ENCODE measurements at regions not wholly inside any gene's neighbourhood (a gene's known extent, or its start where the extent isn't known, plus 50 kb on each side); places are given as distances from the start of the nearest gene placed in this dataset.
A peak's percentile ranks its signal among the peaks of the same experiment; 100 is the strongest.
"Not testable (repeated sequence)": the region's sequence is repeated elsewhere in the genome, so short reads cannot be mapped to it uniquely, and the experiment has no call there.

DNA sequence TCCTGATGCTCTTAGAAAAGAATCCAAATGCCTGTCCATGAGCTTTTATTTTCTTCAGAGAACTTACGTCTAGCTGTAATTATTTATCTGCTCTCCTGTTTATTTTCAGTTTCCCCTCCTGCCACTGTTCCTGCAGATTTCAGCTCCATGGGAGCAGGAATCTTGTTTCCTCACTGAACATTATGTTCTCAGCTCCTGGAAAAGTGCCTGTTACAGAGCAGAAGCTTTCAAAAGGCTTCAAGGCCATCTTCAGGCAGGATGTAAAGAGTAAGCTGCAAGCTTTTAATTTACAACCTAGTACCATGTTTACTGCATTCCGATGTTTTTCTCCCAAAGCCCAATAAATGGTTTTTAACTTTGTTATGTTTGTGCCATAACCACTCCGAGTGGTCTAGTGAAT is 98.4 kb upstream of the BTG1 start:
- peak; percentile 10 for DNase-seq

- peak; percentile 28 for DNase-seq
These were observed 97.3 kb upstream of the BTG1 start for GRCh38 chr12:92242907-92243306.

GRCh38 chr12:92237762-92238523 is 92.3 kb upstream of the BTG1 start:
- DNase-seq: no peak

DNA sequence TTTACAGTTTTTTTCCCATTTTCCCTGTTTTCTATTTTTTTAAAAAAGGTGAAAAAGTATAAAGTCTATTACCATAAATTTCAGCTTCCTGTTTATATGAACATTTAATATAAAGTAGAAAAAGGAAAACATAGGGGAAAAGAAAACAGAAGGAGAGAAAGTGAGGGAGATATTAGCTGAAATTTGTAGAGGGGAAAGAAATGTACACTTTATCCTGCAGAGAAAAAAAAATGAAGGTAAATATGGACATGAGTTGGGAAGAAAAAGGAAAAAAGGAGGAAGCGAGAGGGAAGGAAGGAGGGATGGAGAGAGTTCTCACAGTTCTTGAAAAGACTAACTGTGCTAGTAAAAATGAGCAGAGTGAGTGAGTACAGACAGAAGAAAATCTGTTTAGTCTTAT is 91.6 kb upstream of the BTG1 start:
- no peak for DNase-seq

- DNase-seq: no peak
These were observed 90.2 kb upstream of the BTG1 start for GRCh38 chr12:92235703-92236472.

- no peak for DNase-seq
These were observed 88.9 kb upstream of the BTG1 start for GRCh38 chr12:92234533-92234932.

DNA sequence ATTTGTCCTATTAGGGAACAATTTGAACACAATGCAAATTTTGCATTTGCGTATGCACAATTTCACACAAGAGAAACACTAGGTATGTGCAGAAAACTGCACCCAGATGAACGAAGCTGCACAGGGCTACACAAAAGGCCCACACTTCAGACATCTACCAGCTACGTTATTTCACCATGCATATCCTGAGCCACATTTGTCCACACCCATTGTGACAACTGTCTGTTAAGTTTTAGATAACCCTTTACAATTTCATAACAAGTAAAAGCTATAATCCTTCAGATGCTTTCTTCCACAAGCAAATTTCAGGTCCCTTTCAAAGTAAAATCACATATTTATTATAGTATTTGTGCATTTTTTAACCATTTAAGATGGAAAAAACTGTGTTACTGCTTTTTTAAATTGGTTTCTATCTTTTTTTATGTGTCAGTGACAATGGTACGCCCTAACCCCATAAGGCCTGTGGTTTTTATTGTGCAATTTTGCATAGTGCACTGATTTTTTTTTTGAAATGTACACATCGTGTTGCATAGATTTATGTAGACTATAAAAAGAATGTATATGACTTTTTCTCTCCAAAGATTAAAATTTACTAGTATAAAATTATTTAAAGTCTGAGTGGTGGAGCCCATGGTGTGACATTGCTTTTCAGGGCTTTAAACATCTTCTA is 87.8 kb upstream of the BTG1 start:
- no peak for DNase-seq

DNA sequence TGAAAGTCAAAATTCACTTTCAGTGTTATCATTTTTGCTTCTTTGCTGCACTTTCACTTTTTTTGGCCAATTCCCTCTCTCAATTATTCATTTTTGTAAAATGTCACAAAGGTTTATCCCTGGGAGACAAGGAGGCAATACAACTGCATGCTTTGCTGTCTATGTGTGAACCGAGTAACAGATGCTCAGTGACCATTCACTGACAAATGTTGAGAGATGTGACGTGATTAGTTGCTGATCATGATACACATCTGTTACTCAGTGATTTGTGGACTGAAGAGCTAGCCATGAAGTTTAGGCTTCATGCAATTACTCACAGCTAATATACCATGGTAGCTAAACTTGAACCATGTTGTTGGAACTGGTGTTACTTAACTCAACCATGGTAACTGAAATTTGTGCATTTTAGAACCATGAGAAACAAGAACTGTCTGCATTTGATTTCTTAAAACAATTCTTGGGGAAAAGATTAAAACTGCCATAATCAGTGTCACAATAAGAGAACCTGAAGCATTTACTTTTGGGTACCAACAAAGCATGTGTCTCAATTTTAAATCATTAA is 86.8 kb upstream of the BTG1 start:
- not testable (repeated sequence) for DNase-seq

DNA sequence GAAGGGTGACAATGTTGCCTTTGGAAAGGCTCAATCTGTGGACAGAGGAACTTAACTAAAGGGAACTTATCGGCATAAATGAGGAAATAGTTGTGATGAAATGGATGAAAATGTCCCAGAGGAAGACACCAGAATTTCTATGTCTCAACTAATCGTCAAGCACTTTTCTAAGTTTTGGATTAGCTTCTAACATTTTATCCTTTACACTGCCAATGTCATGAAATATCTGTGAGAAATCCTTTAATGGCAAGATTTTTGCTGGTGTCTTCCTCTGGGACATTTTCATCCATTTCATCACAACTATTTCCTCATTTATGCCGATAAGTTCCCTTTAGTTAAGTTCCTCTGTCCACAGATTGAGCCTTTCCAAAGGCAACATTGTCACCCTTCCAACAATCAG is 86.3 kb upstream of the BTG1 start:
- not testable (repeated sequence) for DNase-seq

DNA sequence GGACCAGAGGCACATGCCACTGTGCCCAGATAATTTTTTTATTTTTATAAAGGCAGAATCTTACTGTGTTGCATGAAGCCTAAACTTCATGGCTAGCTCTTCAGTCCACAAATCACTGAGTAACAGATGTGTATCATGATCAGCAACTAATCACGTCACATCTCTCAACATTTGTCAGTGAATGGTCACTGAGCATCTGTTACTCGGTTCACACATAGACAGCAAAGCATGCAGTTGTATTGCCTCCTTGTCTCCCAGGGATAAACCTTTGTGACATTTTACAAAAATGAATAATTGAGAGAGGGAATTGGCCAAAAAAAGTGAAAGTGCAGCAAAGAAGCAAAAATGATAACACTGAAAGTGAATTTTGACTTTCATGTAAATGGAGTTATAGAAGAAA is 85.9 kb upstream of the BTG1 start:
- DNase-seq: not testable (repeated sequence)

GRCh38 chr12:92229381-92229780 is 83.7 kb upstream of the BTG1 start:
- no peak for DNase-seq

DNA sequence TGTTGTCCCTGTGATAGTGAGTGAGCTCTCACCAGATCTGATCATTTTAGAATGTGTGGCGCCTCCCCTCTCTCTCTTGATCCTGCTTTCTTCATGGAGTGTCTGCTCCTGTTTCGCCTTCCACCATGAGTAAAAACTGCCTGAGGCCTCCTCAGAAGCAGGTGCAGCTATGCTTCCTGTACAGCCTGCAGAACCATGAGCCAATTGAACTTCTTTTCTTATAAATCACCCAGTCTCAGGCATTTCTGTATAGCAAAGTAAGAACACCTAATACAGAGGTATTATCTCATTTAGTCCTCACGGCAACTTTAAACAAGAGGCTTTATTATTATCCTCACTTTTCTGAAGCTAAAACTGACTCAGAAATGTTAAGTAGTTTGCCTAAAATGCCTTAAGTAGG is 81.3 kb upstream of the BTG1 start:
- no peak for DNase-seq

- peak; percentile 55 for DNase-seq
These were observed 80.5 kb upstream of the BTG1 start for GRCh38 chr12:92226071-92226661.

DNA sequence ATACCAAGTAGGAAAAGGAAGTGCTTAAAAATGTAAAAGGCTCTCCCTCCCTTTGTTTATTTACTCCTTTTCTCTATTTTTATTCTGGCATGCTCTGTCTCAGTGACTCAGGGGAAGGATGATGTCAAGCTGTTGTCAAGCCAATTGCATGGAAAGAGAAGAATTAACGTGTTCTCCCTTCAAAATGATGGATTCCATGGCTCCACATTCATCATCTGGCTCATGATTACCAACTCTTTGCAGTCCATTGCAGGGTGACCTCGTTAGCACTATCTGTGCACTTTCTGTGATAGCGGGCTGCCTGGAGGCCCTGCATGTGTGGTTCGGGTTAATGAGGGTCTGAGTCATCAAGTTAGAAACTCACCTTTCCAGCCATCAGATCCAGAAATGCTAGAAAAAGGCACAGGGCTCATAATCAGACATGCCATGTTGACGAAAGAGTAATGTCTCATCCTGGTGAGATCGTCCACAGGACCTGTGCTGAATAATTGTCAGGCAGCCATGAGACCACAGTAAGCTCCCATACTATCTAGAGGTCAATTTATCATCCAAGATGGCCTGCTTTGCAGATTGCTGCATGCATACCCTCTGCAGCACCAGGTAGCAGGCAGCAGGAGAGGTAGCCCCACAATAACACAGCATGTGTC is 79.2 kb upstream of the BTG1 start:
- DNase-seq: peak; percentile 58

DNA sequence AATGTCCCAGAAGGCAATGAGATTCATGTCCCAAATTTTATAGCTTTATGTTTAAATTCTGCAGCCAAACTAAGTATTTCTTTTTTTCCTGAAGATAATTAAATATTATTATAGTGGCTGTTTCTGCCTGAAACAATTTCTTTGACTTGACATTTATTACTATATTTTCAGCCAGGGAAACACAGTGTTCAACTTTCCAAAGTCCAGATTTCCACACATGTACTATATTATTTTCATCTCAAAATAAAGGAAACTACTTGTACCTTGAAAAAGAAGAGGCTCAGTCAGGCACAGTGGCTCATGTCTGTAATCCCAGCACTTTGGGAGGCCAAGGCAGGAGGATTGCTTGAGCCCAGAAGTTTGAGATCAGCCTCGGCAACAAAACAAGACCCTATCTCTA is 77.8 kb upstream of the BTG1 start:
- no peak for DNase-seq

GRCh38 chr12:92221656-92222315 is 76.1 kb upstream of the BTG1 start:
- DNase-seq: no peak

- DNase-seq: no peak
These were observed 72.9 kb upstream of the BTG1 start for GRCh38 chr12:92218394-92219077.

GRCh38 chr12:92216092-92216491 is 70.4 kb upstream of the BTG1 start:
- DNase-seq: no peak

DNA sequence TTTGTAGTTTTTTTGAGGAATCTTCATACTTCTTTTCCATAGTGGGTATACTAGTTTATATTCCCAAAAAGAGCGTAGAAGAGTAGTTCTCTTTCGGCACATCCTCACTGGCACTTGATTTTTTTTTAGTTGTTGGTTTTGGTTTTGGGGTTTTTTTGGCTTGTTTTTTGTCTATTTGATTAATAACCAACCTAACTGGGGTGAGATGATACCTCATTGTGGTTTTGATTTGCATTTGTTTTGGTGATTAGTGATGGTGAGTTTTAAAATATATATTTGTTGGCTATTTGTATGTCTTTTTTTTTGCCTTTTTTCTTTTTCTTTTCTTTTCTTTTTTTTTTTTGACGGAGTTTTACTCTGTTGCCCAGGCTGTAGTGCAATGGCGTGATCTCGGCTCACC is 69.7 kb upstream of the BTG1 start:
- no peak for DNase-seq

- no peak for DNase-seq
These were observed 67.5 kb upstream of the BTG1 start for GRCh38 chr12:92213166-92213565.

- no peak for DNase-seq
These were observed 64.4 kb upstream of the BTG1 start for GRCh38 chr12:92210071-92210470.
